B cell (primary cell): ENCODE measurements at regions not wholly inside any gene's neighbourhood (a gene's known extent, or its start where the extent isn't known, plus 50 kb on each side); places are given as distances from the start of the nearest gene placed in this dataset.

ENCODE experiments used
- CTCF ChIP-seq: fragments of 200-600 bp; IDR thresholded peaks from one replicate; pipeline ENCODE4 v1.8.0; 2022; ENCODE audit warnings: antibody characterized with exemption, mild to moderate bottlenecking
- EZH2 ChIP-seq: IDR thresholded peaks from 2 replicates; pipeline ENCODE4 v1.6.1; 2012; ENCODE audit warnings: borderline replicate concordance, low read depth, mild to moderate bottlenecking, moderate library complexity, low read length; ENCODE audit not compliant: insufficient read depth, poor library complexity, severe bottlenecking

- TF ChIP-seq CTCF (no peak), EZH2 (no peak)
These were observed 122.9 kb upstream of the RAP1B start for GRCh38 chr12:68487721-68488309.
